GM12878 (cell line): ENCODE measurements at regions not wholly inside any gene's neighbourhood (a gene's known extent, or its start where the extent isn't known, plus 50 kb on each side); places are given as distances from the start of the nearest gene placed in this dataset.

Experiments used
- EZH2 ChIP-seq: IDR thresholded peaks from 2 replicates; pipeline ENCODE4 v1.6.1; 2012; ENCODE audit warnings: low read depth, mild to moderate bottlenecking, control low read depth, inconsistent platforms, low read length, borderline replicate concordance; ENCODE audit not compliant: control insufficient read depth
- POLR2AphosphoS2 ChIP-seq: IDR thresholded peaks from 2 replicates; pipeline ENCODE4 v1.6.1; 2011; ENCODE audit warnings: low read depth, mild to moderate bottlenecking, low read length, improper control_type of control experiment, moderate library complexity
- TF ChIP-seq, protein P1 (sequence below): IDR thresholded peaks from 2 replicates; pipeline ENCODE4 v1.6.1; 2012; ENCODE audit warnings: mild to moderate bottlenecking, low read depth, low read length
- TF ChIP-seq, protein P2 (sequence below), 3 experiments: IDR thresholded peaks in 2 of 3; conservative IDR thresholded peaks in 1 of 3; 2 replicates each; pipeline ENCODE4 v1.5.1; 2011; ENCODE audit warnings: low read depth in 3 of 3, low read length in 3 of 3, mild to moderate bottlenecking in 3 of 3, control low read depth in 2 of 3, moderate library complexity in 2 of 3, inconsistent platforms in 1 of 3, mixed read lengths in 1 of 3; ENCODE audit not compliant: control insufficient read depth in 2 of 3, insufficient read depth in 1 of 3; ENCODE audit errors: extremely low read depth in 1 of 3

DNA sequence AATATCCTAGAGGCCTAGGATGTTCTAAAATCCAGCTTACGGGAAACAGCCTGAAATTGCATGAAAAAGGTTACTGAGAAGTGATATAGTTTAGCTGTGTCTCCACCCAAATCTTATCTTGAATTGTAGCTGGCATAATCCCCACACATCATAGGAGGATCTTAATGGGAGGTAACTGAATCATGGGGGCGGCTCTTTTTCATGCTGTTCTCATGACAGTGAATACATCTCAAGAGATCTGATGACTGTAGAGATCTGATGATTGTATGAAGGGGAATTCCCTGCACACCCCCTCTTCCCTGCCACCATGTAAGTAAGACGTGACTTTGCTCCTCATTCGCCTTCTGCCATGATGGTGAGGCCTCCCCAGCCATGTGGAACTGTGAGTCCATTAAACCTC, 385.6 kb upstream of the ID2 start:
- TF ChIP-seq POLR2AphosphoS2 (no peak), EZH2 (no peak)
- TF ChIP-seq, protein P1, sequence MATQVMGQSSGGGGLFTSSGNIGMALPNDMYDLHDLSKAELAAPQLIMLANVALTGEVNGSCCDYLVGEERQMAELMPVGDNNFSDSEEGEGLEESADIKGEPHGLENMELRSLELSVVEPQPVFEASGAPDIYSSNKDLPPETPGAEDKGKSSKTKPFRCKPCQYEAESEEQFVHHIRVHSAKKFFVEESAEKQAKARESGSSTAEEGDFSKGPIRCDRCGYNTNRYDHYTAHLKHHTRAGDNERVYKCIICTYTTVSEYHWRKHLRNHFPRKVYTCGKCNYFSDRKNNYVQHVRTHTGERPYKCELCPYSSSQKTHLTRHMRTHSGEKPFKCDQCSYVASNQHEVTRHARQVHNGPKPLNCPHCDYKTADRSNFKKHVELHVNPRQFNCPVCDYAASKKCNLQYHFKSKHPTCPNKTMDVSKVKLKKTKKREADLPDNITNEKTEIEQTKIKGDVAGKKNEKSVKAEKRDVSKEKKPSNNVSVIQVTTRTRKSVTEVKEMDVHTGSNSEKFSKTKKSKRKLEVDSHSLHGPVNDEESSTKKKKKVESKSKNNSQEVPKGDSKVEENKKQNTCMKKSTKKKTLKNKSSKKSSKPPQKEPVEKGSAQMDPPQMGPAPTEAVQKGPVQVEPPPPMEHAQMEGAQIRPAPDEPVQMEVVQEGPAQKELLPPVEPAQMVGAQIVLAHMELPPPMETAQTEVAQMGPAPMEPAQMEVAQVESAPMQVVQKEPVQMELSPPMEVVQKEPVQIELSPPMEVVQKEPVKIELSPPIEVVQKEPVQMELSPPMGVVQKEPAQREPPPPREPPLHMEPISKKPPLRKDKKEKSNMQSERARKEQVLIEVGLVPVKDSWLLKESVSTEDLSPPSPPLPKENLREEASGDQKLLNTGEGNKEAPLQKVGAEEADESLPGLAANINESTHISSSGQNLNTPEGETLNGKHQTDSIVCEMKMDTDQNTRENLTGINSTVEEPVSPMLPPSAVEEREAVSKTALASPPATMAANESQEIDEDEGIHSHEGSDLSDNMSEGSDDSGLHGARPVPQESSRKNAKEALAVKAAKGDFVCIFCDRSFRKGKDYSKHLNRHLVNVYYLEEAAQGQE = no peak
- TF ChIP-seq, protein P2, sequence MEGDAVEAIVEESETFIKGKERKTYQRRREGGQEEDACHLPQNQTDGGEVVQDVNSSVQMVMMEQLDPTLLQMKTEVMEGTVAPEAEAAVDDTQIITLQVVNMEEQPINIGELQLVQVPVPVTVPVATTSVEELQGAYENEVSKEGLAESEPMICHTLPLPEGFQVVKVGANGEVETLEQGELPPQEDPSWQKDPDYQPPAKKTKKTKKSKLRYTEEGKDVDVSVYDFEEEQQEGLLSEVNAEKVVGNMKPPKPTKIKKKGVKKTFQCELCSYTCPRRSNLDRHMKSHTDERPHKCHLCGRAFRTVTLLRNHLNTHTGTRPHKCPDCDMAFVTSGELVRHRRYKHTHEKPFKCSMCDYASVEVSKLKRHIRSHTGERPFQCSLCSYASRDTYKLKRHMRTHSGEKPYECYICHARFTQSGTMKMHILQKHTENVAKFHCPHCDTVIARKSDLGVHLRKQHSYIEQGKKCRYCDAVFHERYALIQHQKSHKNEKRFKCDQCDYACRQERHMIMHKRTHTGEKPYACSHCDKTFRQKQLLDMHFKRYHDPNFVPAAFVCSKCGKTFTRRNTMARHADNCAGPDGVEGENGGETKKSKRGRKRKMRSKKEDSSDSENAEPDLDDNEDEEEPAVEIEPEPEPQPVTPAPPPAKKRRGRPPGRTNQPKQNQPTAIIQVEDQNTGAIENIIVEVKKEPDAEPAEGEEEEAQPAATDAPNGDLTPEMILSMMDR (IDR thresholded peaks at IDR 0.05 in 2 of 3, conservative IDR thresholded peaks at IDR 0.05 in 1 of 3; ENCODE audit: control insufficient read depth in 2 of 3, extremely low read depth in 1 of 3, insufficient read depth in 1 of 3, low read depth in 3 of 3, low read length in 3 of 3) = no peak
